AG04450 (cell line): ENCODE measurements at regions not wholly inside any gene's neighbourhood (a gene's known extent, or its start where the extent isn't known, plus 50 kb on each side); places are given as distances from the start of the nearest gene placed in this dataset.

Experiments used
- CTCF ChIA-PET: fragments of 300-600, 350-600 bp; formaldehyde crosslinking; extraction: SDS; loops from one replicate; lab custom pipeline; 2022; ENCODE audit warnings: antibody characterized with exemption, inconsistent platforms; lab: Charles Lee
- POLR2A ChIA-PET: fragments of 350-600 bp; formaldehyde crosslinking; extraction: SDS; loops from one replicate; lab custom pipeline; 2021; ENCODE audit warnings: antibody characterized with exemption, inconsistent platforms; lab: Yijun Ruan, JAX
- DNase-seq: peaks from one replicate; pipeline ENCODE4 v3.0.0-alpha.2; 2011; ENCODE audit warnings: low read depth, low spot score
- H3K27ac ChIP-seq: one replicate; pipeline ENCODE4 v1.5.1; 2012; ENCODE audit warnings: low read depth, low read length, control low read depth
- H3K27me3 ChIP-seq: one replicate; pipeline ENCODE4 v1.6.0; 2012; ENCODE audit warnings: low read length; ENCODE audit not compliant: control insufficient read depth, insufficient read depth
- H3K4me3 ChIP-seq: 2 replicates; pipeline ENCODE4 v1.5.1; 2011; ENCODE audit warnings: mild to moderate bottlenecking, low read depth, low read length, control low read depth
- H3K9me3 ChIP-seq: 2 replicates; pipeline ENCODE4 v1.5.1; 2012; ENCODE audit warnings: low read length; ENCODE audit not compliant: control insufficient read depth, insufficient read depth
- CTCF ChIP-seq: IDR thresholded peaks from 2 replicates; pipeline ENCODE4 v1.5.1; 2011; ENCODE audit warnings: low read depth, low read length, control low read depth, inconsistent platforms

- CTCF ChIA-PET, result interaction anchor here (0.7 to 1.2 kb wide), 4 partner anchors 29 to 220 kb away, joined by 3 to 5 read pairs (median 3); no protein-coding TSS in a partner anchor
- POLR2A ChIA-PET, result no interaction called here
Measured at GRCh38 chr11:10625982-10626311, 57.5 kb upstream of the LYVE1 start.

GRCh38 chr11:10625281-10625981 is 57.0 kb upstream of the LYVE1 start:
- TF ChIP-seq CTCF, result no peak
- ChIA-PET POLR2A (no interaction called here), CTCF (interaction anchor here (0.7 to 1.9 kb wide), 4 partner anchors 13 to 219 kb away, joined by 3 to 9 read pairs (median 4); no protein-coding TSS in a partner anchor)
- no peak overlapping the region for H3K4me3 ChIP-seq
- no peaks in the 10 kb centered on the region for H3K9me3 ChIP-seq
- no peak overlapping the region for H3K27ac ChIP-seq
- DNase-seq, result no peak
- no peaks in the 10 kb centered on the region for H3K27me3 ChIP-seq

More at GRCh38 chr11:10625982-10626311, 57.5 kb upstream of the LYVE1 start:
- Histone ChIP-seq H3K4me3 (no peak overlapping the region), H3K27ac (no peak overlapping the region), H3K27me3 (no peaks in the 10 kb centered on the region), H3K9me3 (no peaks in the 10 kb centered on the region)
- DNase-seq, result no peak
- TF ChIP-seq CTCF, result no peak

- CTCF ChIA-PET, result interaction anchor here (0.6 to 1.9 kb wide), 10 partner anchors 10 to 218 kb away, joined by 3 to 9 read pairs (median 5); partner anchors contain the start of gene AMPD3
- Histone ChIP-seq H3K27ac (no peak overlapping the region), H3K4me3 (no peak overlapping the region), H3K27me3 (no peaks in the 10 kb centered on the region), H3K9me3 (no peaks in the 10 kb centered on the region)
- peak; percentile 64 for TF ChIP-seq CTCF
- POLR2A ChIA-PET, result no interaction called here
- DNase-seq, result no peak
Measured at GRCh38 chr11:10623797-10624761, 55.6 kb upstream of the LYVE1 start.

- no peak for TF ChIP-seq CTCF
- Histone ChIP-seq H3K27me3 (no peaks in the 10 kb centered on the region), H3K27ac (no peak overlapping the region), H3K4me3 (no peak overlapping the region), H3K9me3 (no peaks in the 10 kb centered on the region)
- no peak for DNase-seq
- ChIA-PET CTCF (interaction anchor here (1.0 to 1.3 kb wide), 2 partner anchors 11 to 147 kb away, joined by 3 to 5 read pairs; no protein-coding TSS in a partner anchor), POLR2A (no interaction called here)
Measured at GRCh38 chr11:10622957-10623791, 54.7 kb upstream of the LYVE1 start.
